PC-9 (cell line): ENCODE measurements at regions not wholly inside any gene's neighbourhood (a gene's known extent, or its start where the extent isn't known, plus 50 kb on each side); places are given as distances from the start of the nearest gene placed in this dataset.

Experiments
- BruUV-seq: library from RNA; stranded (reverse); fragments of 400-500 nt; replicated peaks from 2 replicates; lab custom pipeline; 2021; lab: Mats Ljungman, UMichigan
- CTCF ChIA-PET: fragments of 300-600 bp; sonication (Branson Sonifier 250); formaldehyde crosslinking; loops from one replicate; lab custom pipeline; 2022; ENCODE audit warnings: antibody characterized with exemption; lab: Charles Lee
- POLR2A ChIA-PET: fragments of 300-600 bp; sonication (Branson Sonifier 250); formaldehyde crosslinking; loops from one replicate; lab custom pipeline; 2022; ENCODE audit warnings: antibody characterized with exemption; ENCODE audit not compliant: unreplicated experiment; lab: Charles Lee
- DNase-seq, 2 experiments: peaks; one replicate each; pipeline versions ENCODE4 v3.0.0 to v3.0.0-alpha.2; 2015 to 2022; ENCODE audit warnings: mixed read lengths in 1 of 2
- H2AFZ ChIP-seq: fragments of 200-600 bp; sonication (generic); 2 replicates; pipeline ENCODE4 v1.8.1; 2017; ENCODE audit warnings: antibody characterized with exemption
- H3F3A ChIP-seq: fragments of 200-600 bp; sonication (generic); 2 replicates; pipeline ENCODE4 v1.8.1; 2017; ENCODE audit warnings: antibody characterized with exemption, mild to moderate bottlenecking, low read depth; ENCODE audit not compliant: insufficient read depth
- H3K27ac ChIP-seq: fragments of 200-600 bp; sonication (generic); 2 replicates; pipeline ENCODE4 v1.6.1; 2016; ENCODE audit warnings: mixed run types
- H3K27me3 ChIP-seq: fragments of 200-600 bp; sonication (generic); 2 replicates; pipeline ENCODE4 v1.6.1; 2016; ENCODE audit warnings: low read depth, mixed run types; ENCODE audit not compliant: insufficient read depth
- H3K36me3 ChIP-seq: fragments of 200-600 bp; sonication (generic); 2 replicates; pipeline ENCODE4 v1.6.1; 2016; ENCODE audit warnings: low read depth, mixed run types
- H3K4me1 ChIP-seq: fragments of 200-600 bp; sonication (generic); replicated peaks from 2 replicates; pipeline ENCODE4 v1.6.1; 2016; ENCODE audit warnings: mixed run types; ENCODE audit not compliant: insufficient read depth
- H3K4me2 ChIP-seq: fragments of 200-600 bp; sonication (generic); 2 replicates; pipeline ENCODE4 v1.6.1; 2017; ENCODE audit warnings: mixed run types
- H3K4me3 ChIP-seq: fragments of 200-600 bp; sonication (generic); 2 replicates; pipeline ENCODE4 v1.6.1; 2016; ENCODE audit warnings: mixed run types
- H3K79me2 ChIP-seq: fragments of 200-600 bp; sonication (generic); 2 replicates; pipeline ENCODE4 v1.6.1; 2017; ENCODE audit warnings: low read depth, mixed run types
- H3K9me2 ChIP-seq: fragments of 200-600 bp; sonication (generic); 2 replicates; pipeline ENCODE4 v1.8.1; 2017; ENCODE audit warnings: mild to moderate bottlenecking; ENCODE audit not compliant: insufficient read depth
- H3K9me3 ChIP-seq: fragments of 200-600 bp; sonication (generic); 2 replicates; pipeline ENCODE4 v1.8.1; 2016; ENCODE audit warnings: low read depth; ENCODE audit not compliant: insufficient read depth
- H4K20me1 ChIP-seq: fragments of 200-600 bp; sonication (generic); 2 replicates; pipeline ENCODE4 v1.8.1; 2017; ENCODE audit not compliant: insufficient read depth
- EZH2 ChIP-seq: fragments of 200-600 bp; sonication (generic); IDR thresholded peaks from 2 replicates; pipeline ENCODE4 v1.8.0; 2017; ENCODE audit warnings: antibody characterized with exemption, low read depth
- intact Hi-C: fragments of 100-400 bp; cut with micrococcal nuclease; formaldehyde crosslinking; loops from one replicate; pipeline ENCODE4 v1.10.0; 2022; ENCODE audit not compliant: unreplicated experiment
- TF ChIP-seq, protein P1 (sequence below): fragments of 200-600 bp; sonication (generic); conservative IDR thresholded peaks from 2 replicates; pipeline ENCODE4 v1.6.1; 2017; ENCODE audit warnings: mixed run types, antibody characterized with exemption, mild to moderate bottlenecking, moderate library complexity

DNA sequence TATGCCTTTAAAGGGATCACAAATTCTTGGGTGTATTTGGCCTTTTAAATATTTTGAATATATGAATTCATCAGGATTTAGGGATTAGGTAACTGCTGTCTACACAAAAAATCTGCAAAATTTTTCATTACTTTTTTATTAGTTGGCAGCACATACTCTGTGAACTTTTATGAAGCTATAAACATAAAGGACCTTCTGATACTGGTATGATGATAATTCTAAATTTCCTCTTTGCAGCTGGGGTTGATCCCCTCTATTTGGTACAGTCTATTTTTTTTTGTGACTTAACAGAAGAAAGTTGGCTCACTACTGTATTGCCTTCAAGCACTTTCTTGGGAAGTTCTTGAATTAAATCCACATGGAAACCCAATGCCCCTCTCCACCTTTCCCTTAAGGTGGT is 416.1 kb downstream of the LMO4 start:
- Histone ChIP-seq H3K36me3 (no peaks in the 10 kb centered on the region), H3K9me3 (no peaks in the 10 kb centered on the region), H3K9me2 (no peaks in the 10 kb centered on the region), H3K27me3 (no peaks in the 10 kb centered on the region), H3K4me3 (no peak overlapping the region), H3K27ac (no peak overlapping the region), H3K4me1 (no peaks in the 10 kb centered on the region), H2AFZ (no peak overlapping the region), H3F3A (no peaks in the 10 kb centered on the region), H3K4me2 (no peak overlapping the region), H3K79me2 (no peaks in the 10 kb centered on the region), H4K20me1 (no peaks in the 10 kb centered on the region)
- POLR2A ChIA-PET = no interaction called here
- CTCF ChIA-PET = no interaction called here
- no peak for DNase-seq
- intact Hi-C loops = no loop called here
- no peak for TF ChIP-seq EZH2
- TF ChIP-seq, protein P1, sequence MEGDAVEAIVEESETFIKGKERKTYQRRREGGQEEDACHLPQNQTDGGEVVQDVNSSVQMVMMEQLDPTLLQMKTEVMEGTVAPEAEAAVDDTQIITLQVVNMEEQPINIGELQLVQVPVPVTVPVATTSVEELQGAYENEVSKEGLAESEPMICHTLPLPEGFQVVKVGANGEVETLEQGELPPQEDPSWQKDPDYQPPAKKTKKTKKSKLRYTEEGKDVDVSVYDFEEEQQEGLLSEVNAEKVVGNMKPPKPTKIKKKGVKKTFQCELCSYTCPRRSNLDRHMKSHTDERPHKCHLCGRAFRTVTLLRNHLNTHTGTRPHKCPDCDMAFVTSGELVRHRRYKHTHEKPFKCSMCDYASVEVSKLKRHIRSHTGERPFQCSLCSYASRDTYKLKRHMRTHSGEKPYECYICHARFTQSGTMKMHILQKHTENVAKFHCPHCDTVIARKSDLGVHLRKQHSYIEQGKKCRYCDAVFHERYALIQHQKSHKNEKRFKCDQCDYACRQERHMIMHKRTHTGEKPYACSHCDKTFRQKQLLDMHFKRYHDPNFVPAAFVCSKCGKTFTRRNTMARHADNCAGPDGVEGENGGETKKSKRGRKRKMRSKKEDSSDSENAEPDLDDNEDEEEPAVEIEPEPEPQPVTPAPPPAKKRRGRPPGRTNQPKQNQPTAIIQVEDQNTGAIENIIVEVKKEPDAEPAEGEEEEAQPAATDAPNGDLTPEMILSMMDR = no peak
- no TSS peak for BruUV-seq

- DNase-seq = no peak
- 0 out of 2 replicates have a peak, but pooled peaks cover 4% of the 10 kb centered on the region for H3K4me1 ChIP-seq
- H3K36me3 ChIP-seq = no peaks in the 10 kb centered on the region
- H3K4me2 ChIP-seq = no peak overlapping the region
- no peaks in the 10 kb centered on the region for H3K9me3 ChIP-seq
- H4K20me1 ChIP-seq = no peaks in the 10 kb centered on the region
- no peak overlapping the region for H3K27ac ChIP-seq
- no peak overlapping the region for H2AFZ ChIP-seq
- POLR2A ChIA-PET = no interaction called here
- CTCF ChIA-PET = no interaction called here
- H3F3A ChIP-seq = no peaks in the 10 kb centered on the region
- no TSS peak for BruUV-seq
- H3K9me2 ChIP-seq = no peaks in the 10 kb centered on the region
- H3K27me3 ChIP-seq = no peaks in the 10 kb centered on the region
- no peak overlapping the region for H3K4me3 ChIP-seq
- no peaks in the 10 kb centered on the region for H3K79me2 ChIP-seq
- TF ChIP-seq, protein P1 = no peak
- no peak for TF ChIP-seq EZH2
- intact Hi-C loops = no loop called here
Observed at GRCh38 chr1:87753366-87753765, 424.7 kb downstream of the LMO4 start.

DNA sequence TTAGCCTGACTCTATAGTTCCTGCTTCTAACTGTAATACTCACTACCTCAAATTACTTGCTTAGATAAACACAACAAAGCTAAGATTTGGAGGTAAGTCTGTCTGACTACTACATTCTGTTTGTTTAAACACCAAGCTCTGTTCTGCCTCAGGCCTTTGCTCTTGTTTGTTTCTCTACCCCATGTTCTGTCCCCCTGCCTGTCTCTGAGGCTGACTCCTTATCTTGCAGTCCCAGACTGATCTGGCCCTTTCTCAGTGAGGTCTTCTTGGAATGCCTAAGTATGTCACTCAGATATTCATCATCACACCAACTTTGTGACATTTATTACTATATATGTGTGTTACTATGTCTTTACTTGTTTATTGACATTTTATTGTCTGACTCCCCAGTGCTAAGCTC is 425.5 kb downstream of the LMO4 start:
- ChIA-PET POLR2A (interaction anchor here (0.6 to 0.7 kb wide), 2 partner anchors 35 to 661 kb away, joined by 4 to 6 read pairs; no protein-coding TSS in a partner anchor), CTCF (no interaction called here)
- Histone ChIP-seq H3K4me1 (0 out of 2 replicates have a peak, but pooled peaks cover 4% of the 10 kb centered on the region), H3K27ac (no peak overlapping the region), H3K4me3 (no peak overlapping the region), H3K4me2 (no peak overlapping the region), H3K9me3 (no peaks in the 10 kb centered on the region), H2AFZ (no peak overlapping the region), H4K20me1 (no peaks in the 10 kb centered on the region), H3K27me3 (no peaks in the 10 kb centered on the region), H3K79me2 (no peaks in the 10 kb centered on the region), H3K36me3 (no peaks in the 10 kb centered on the region), H3F3A (no peaks in the 10 kb centered on the region), H3K9me2 (no peaks in the 10 kb centered on the region)
- BruUV-seq = no TSS peak
- no peak for DNase-seq
- intact Hi-C loops = no loop called here
- no peak for TF ChIP-seq EZH2
- TF ChIP-seq, protein P1 = no peak
